WTC11 (cell line): ENCODE measurements at regions not wholly inside any gene's neighbourhood (a gene's known extent, or its start where the extent isn't known, plus 50 kb on each side); places are given as distances from the start of the nearest gene placed in this dataset.

ENCODE experiments used
- ATAC-seq: fragments of 200-7000 bp; cut with Tn5 transposase; 2 replicates; pipeline ENCODE4 v1.10.0; 2021; ENCODE audit warnings: mild to moderate bottlenecking, moderate library complexity
- CTCF ChIA-PET: fragments of 300-600 bp; sonication (Branson Sonifier 250); formaldehyde crosslinking; loops from one replicate; lab custom pipeline; 2021; ENCODE audit warnings: antibody characterized with exemption; lab: Charles Lee
- POLR2A ChIA-PET: fragments of 350-600 bp; sonication (Branson Sonifier 250); formaldehyde crosslinking; loops from one replicate; lab custom pipeline; 2021; ENCODE audit warnings: antibody characterized with exemption; lab: Charles Lee
- DNase-seq: peaks from one replicate; pipeline ENCODE4 v3.0.0; 2021; ENCODE audit warnings: low spot score
- H3K27ac Mint-ChIP-seq: 2 replicates; pipeline ENCODE4 v1.8.0; 2021; ENCODE audit warnings: mixed read lengths
- H3K27me3 Mint-ChIP-seq: 2 replicates; pipeline ENCODE4 v1.8.0; 2021; ENCODE audit warnings: low read depth, mild to moderate bottlenecking, moderate library complexity, mixed read lengths
- H3K36me3 Mint-ChIP-seq: 2 replicates; pipeline ENCODE4 v1.8.0; 2021; ENCODE audit warnings: mixed read lengths
- H3K4me1 Mint-ChIP-seq: 2 replicates; pipeline ENCODE4 v1.8.0; 2022; ENCODE audit warnings: mixed read lengths
- H3K4me3 Mint-ChIP-seq: 2 replicates; pipeline ENCODE4 v1.8.0; 2021; ENCODE audit warnings: mild to moderate bottlenecking, moderate library complexity, mixed read lengths
- H3K9me3 Mint-ChIP-seq: 2 replicates; pipeline ENCODE4 v1.8.0; 2021; ENCODE audit warnings: mixed read lengths
- ARID4B ChIP-seq: sonication (generic); formaldehyde crosslinking; IDR thresholded peaks from 2 replicates; pipeline ENCODE4 v1.8.0; 2023; ENCODE audit warnings: missing genetic modification reagents, mild to moderate bottlenecking, borderline replicate concordance
- CDX4 ChIP-seq: fragments of 250-450 bp; sonication (Bioruptor Pico); IDR thresholded peaks from 2 replicates; pipeline ENCODE4 v1.9.0; 2021; ENCODE audit warnings: moderate library complexity, mild to moderate bottlenecking, inconsistent platforms, borderline replicate concordance
- GRHL2 ChIP-seq: fragments of 250-450 bp; sonication (Bioruptor Pico); IDR thresholded peaks from 2 replicates; pipeline ENCODE4 v1.8.0; 2022; ENCODE audit warnings: mild to moderate bottlenecking, moderate library complexity; ENCODE audit not compliant: insufficient replicate concordance, severe bottlenecking
- NFATC4 ChIP-seq: fragments of 250-450 bp; sonication (Bioruptor Pico); IDR thresholded peaks from 2 replicates; pipeline ENCODE4 v1.9.0; 2021; ENCODE audit warnings: mild to moderate bottlenecking
- NFYB ChIP-seq: sonication (generic); formaldehyde crosslinking; conservative IDR thresholded peaks from 2 replicates; pipeline ENCODE4 v1.8.0; 2022; ENCODE audit warnings: low read depth, missing genetic modification reagents
- PRDM15 ChIP-seq: sonication (generic); formaldehyde crosslinking; IDR thresholded peaks from 2 replicates; pipeline ENCODE4 v1.8.0; 2022; ENCODE audit warnings: missing genetic modification reagents
- SMAD3 ChIP-seq: sonication (generic); formaldehyde crosslinking; IDR thresholded peaks from 2 replicates; pipeline ENCODE4 v1.8.0; 2022; ENCODE audit warnings: missing genetic modification reagents, mild to moderate bottlenecking, borderline replicate concordance
- SMAD4 ChIP-seq: sonication (generic); formaldehyde crosslinking; IDR thresholded peaks from 2 replicates; pipeline ENCODE4 v1.8.0; 2022; ENCODE audit warnings: mild to moderate bottlenecking, missing genetic modification reagents
- ZNF121 ChIP-seq: sonication (generic); formaldehyde crosslinking; IDR thresholded peaks from 2 replicates; pipeline ENCODE4 v1.8.0; 2023; ENCODE audit warnings: missing genetic modification reagents
- ZNF138 ChIP-seq: sonication (generic); formaldehyde crosslinking; conservative IDR thresholded peaks from 2 replicates; pipeline ENCODE4 v1.8.1; 2022; ENCODE audit warnings: mild to moderate bottlenecking, moderate library complexity, missing genetic modification reagents
- ZNF281 ChIP-seq: sonication (generic); formaldehyde crosslinking; IDR thresholded peaks from 2 replicates; pipeline ENCODE4 v1.8.0; 2023; ENCODE audit warnings: mild to moderate bottlenecking, missing genetic modification reagents
- ZNF423 ChIP-seq: fragments of 250-450 bp; sonication (Bioruptor Pico); IDR thresholded peaks from 2 replicates; pipeline ENCODE4 v2.1.2; 2022; ENCODE audit warnings: mild to moderate bottlenecking, moderate library complexity
- ZNF512 ChIP-seq: sonication (generic); formaldehyde crosslinking; IDR thresholded peaks from 2 replicates; pipeline ENCODE4 v1.8.1; 2022; ENCODE audit warnings: missing genetic modification reagents, borderline replicate concordance
- ZSCAN18 ChIP-seq: fragments of 250-450 bp; sonication (Bioruptor Pico); IDR thresholded peaks from 2 replicates; pipeline ENCODE4 v2.1.2; 2022; ENCODE audit warnings: mild to moderate bottlenecking, moderate library complexity
- TF ChIP-seq, protein P1 (sequence below): sonication (generic); formaldehyde crosslinking; IDR thresholded peaks from 2 replicates; pipeline ENCODE4 v1.8.0; 2023; ENCODE audit warnings: missing genetic modification reagents

DNA sequence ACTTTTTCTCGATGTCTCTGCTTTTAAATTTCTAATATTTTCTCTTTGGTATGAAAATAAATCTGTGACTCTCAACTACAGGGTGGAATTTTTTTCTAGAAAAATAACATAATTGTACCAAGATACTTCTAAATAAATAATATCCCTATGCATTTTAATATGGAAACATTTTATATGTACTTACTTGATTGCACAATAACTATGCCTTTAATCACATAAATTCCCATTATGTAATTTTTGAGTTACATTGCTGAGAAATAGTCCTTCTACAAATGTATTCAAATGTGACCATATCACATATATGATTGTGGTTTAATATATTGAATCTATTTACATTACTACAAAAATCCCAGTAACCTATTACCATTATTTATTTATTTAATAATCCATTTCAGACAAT, 1543.3 kb upstream of the PABPC4L start:
- Mint-ChIP-seq H3K27ac (no peak overlapping the region), H3K36me3 (peaks cover 6% of the 10 kb centered on the region), H3K4me1 (peaks cover 5% of the 10 kb centered on the region), H3K9me3 (peaks cover 20% of the 10 kb centered on the region), H3K27me3 (no peaks in the 10 kb centered on the region)
- no peak for DNase-seq
- POLR2A ChIA-PET, result no interaction called here
- no peak for TF ChIP-seq CDX4
- no peak for TF ChIP-seq ZNF512 (CRISPR knock-in tag)
- TF ChIP-seq ZSCAN18, result no peak
- no peak for TF ChIP-seq SMAD3 (CRISPR knock-in tag)
- TF ChIP-seq, all 79 proteins: peak for 0
- CTCF ChIA-PET, result no interaction called here
- no peak for ATAC-seq
- H3K4me3 Mint-ChIP-seq, result no peak overlapping the region

DNA sequence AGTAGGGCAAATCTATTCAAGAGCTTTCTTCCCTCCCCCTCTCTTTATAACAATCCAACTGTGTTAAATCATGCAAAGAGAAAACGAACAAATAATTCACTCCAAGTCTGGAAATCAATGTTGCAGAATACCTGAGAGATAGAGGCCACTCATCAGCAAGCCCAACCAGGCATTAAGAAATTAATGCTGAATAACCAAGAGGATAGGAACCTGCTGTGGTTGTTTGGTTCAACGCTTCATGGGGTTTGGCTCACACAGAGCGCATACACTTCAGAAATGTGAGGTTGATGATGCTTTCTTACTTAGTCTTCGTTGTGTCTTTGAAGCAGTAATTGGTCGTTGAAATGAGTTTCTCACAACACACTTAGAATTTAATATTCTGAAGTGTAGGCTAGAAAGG, 1540.0 kb upstream of the PABPC4L start:
- H3K4me1 Mint-ChIP-seq, result peaks cover 5% of the 10 kb centered on the region
- CTCF ChIA-PET, result no interaction called here
- H3K9me3 Mint-ChIP-seq, result peaks cover 1% of the 10 kb centered on the region
- no peak overlapping the region for H3K4me3 Mint-ChIP-seq
- H3K27ac Mint-ChIP-seq, result no peak overlapping the region
- H3K27me3 Mint-ChIP-seq, result no peaks in the 10 kb centered on the region
- no peaks in the 10 kb centered on the region for H3K36me3 Mint-ChIP-seq
- POLR2A ChIA-PET, result no interaction called here
- ATAC-seq, result peak; percentile 87
- DNase-seq, result no peak
- TF ChIP-seq, protein P1, sequence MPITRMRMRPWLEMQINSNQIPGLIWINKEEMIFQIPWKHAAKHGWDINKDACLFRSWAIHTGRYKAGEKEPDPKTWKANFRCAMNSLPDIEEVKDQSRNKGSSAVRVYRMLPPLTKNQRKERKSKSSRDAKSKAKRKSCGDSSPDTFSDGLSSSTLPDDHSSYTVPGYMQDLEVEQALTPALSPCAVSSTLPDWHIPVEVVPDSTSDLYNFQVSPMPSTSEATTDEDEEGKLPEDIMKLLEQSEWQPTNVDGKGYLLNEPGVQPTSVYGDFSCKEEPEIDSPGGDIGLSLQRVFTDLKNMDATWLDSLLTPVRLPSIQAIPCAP (CRISPR knock-in tag), result no peak
- no peak for TF ChIP-seq PRDM15 (CRISPR knock-in tag)
- TF ChIP-seq NFATC4 (CRISPR knock-in tag), result no peak
- TF ChIP-seq ARID4B (CRISPR knock-in tag), result no peak
- TF ChIP-seq NFYB (CRISPR knock-in tag), result no peak
- no peak for TF ChIP-seq ZNF121 (CRISPR knock-in tag)
- no peak for TF ChIP-seq SMAD4
- TF ChIP-seq ZNF138 (CRISPR knock-in tag), result no peak
- TF ChIP-seq GRHL2 (CRISPR knock-in tag), result no peak
- no peak for TF ChIP-seq ZNF423
- TF ChIP-seq ZNF281 (CRISPR knock-in tag), result no peak
